ENCODE measurements at regions not wholly inside any gene's neighbourhood (a gene's known extent, or its start where the extent isn't known, plus 50 kb on each side); places are given as distances from the start of the nearest gene placed in this dataset.
A peak's percentile ranks its signal among the peaks of the same experiment; 100 is the strongest.

DNA sequence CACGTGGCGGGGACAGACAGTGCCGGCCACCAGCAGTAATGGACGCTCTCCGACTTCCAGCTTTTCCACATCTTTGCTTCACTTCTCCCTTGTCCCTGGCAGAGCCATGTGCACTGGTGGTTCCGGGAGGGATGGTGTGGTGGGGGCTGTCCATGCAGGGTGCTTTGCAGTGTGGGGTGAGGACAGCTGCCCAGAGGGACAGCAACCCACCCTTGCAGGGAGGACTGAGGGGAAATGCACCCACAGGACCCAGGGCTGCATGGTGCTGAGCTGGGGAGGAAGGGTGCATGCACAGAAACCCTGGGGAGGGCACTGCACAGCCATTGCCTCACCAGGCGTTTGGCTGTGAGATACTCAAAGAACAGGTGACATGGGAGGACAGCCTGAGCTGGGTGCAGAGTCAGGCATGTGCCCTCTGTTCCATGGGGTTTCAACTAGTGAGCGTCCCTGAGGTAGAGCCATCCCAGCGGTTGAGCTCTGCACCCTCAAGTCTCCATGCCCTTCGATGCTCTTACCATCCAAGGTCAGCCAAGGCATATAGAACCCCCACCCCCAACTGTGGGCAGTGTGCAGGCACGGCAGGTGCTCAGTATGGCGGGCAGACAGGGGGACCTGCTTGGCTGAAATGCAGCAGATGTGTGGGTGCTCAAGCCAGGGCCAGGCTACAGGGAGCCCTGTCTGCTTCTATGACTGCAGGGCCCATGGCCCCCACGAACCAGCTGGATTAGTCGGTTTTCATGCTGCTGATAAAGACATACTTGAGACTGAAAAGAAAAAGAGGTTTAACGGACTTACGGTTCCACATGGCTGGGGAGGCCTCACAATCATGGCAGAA lies 239.7 kb downstream of the TTLL2 start:
- TF ChIP-seq Cebpa-rat (IDR thresholded peaks at IDR 0.05) = no peak
- Histone ChIP-seq H3K4me2 (no peak overlapping the region), H3K4me3 (no peak overlapping the region), H3K4me1 (peaks cover 21 to 37% (median 22%) of the 10 kb centered on the region in 10 experiments), H3K9ac (no peak overlapping the region), H4K20me1 (peaks cover 0 to 6% (median 0%) of the 10 kb centered on the region in 11 experiments; a peak in 1 of 22 replicates), H3K36me3 (no peaks in the 10 kb centered on the region), H3K27me3 (no peaks in the 10 kb centered on the region), H3K9me3 (replicated peaks in 1 of 11) (no peaks in the 10 kb centered on the region; a peak in 1 of 22 replicates), H3K27ac (no peak overlapping the region)

DNA sequence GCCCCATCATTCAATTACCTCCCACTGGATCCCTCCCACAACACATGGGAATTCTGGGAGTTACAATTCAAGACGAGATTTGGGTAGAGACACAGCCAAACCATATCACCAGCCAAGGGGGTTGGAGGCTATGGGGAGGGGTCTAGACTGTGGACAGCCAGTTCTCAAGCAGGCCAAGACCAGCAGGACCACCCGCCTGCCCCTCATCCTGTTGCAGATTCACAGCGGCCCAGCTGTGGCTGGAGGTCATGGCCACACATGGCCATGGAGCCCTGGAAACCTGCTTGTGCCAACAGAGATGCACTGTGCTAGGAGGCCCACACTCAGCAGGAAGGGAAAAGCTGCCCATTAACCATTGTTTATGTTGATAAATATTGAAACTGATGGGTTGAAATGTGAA lies 240.5 kb downstream of the TTLL2 start:
- Histone ChIP-seq H3K9me3 (replicated peaks in 1 of 11) (no peaks in the 10 kb centered on the region; a peak in 1 of 22 replicates), H3K4me1 (peaks cover 14 to 29% (median 15%) of the 10 kb centered on the region in 10 experiments), H3K27ac (no peak overlapping the region), H3K36me3 (no peaks in the 10 kb centered on the region), H4K20me1 (peaks cover 0 to 6% (median 0%) of the 10 kb centered on the region in 11 experiments; a peak in 1 of 22 replicates), H3K27me3 (no peaks in the 10 kb centered on the region), H3K9ac (no peak overlapping the region), H3K4me2 (peak overlapping the region in 2 of 11 experiments; percentile 62 to 74; a peak in 4 of 22 replicates), H3K4me3 (no peak overlapping the region)
- TF ChIP-seq Cebpa-rat (IDR thresholded peaks at IDR 0.05) = no peak

DNA sequence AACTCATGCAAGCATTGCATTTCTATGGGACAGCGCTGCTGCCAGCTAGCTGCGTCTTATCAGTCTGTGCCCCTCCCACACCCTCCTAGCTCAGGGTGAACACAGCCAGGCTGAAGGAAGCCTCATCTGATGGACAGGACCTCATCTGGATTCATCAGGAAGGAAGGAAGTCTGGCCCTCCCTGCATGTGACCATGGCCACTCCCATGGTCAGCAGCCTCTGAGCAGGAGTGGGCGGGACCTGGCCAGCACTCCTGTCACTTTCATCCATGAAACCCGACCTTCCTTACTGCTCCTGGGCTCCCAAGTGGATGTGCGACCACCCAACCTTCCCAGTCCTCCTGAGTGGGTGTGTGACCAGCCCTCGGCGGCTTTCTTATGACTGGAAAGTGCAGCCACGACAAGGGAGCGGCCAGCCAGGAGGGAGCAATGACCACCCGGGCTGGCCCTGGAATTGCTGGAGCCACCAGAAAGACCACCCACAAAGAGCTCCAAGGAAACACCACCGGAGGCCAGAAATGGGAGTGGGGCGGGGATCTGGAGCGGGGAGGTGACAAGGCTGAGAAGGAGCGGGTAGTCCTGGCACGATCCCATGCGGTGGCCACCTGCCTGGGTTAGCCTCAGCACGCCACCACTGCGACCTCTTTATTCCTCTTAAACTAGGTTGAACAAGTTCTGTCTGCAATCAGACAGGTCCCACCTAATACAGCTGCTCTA lies 241.2 kb downstream of the TTLL2 start:
- Histone ChIP-seq H3K27me3 (0 out of 22 replicates have a peak, but pooled peaks cover 0 to 2% (median 0%) of the 10 kb centered on the region in 11 experiments), H3K4me1 (peaks cover 9 to 23% (median 11%) of the 10 kb centered on the region in 10 experiments), H3K4me2 (peak overlapping the region in 3 of 11 experiments; percentile 32 to 74 (median 62); a peak in 5 of 22 replicates), H3K4me3 (no peak overlapping the region), H4K20me1 (peaks cover 0 to 3% (median 0%) of the 10 kb centered on the region in 11 experiments; a peak in 1 of 22 replicates), H3K36me3 (no peaks in the 10 kb centered on the region), H3K27ac (no peak overlapping the region), H3K9me3 (replicated peaks in 1 of 11) (no peaks in the 10 kb centered on the region; a peak in 1 of 22 replicates), H3K9ac (no peak overlapping the region)
- no peak for TF ChIP-seq Cebpa-rat (IDR thresholded peaks at IDR 0.05)

DNA sequence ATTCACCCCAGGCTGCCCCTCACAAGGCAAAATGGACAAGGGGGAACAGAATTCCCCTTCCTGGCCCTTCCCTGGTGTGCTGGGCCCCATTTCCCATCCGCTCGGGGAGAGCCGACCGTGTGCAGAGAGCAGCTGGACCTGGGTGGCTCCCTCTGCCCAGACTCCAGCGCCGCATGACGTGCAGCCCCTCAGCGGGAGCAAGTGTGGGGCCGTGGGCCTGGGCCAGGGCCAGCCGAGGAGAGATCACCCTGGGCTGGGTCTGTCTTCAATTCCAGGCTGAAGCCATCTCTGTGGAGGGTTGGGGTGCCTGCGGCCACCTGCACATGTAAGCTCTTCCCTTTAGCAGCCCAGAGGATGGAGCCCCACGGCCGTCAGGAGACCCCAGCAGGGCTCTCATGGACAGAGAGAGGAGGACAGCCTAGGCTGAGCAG lies 241.8 kb downstream of the TTLL2 start:
- Histone ChIP-seq H3K4me3 (no peak overlapping the region), H4K20me1 (no peaks in the 10 kb centered on the region), H3K4me2 (peak overlapping the region in 2 of 11 experiments; percentile 62 to 74; a peak in 2 of 22 replicates), H3K9me3 (replicated peaks in 1 of 11) (no peaks in the 10 kb centered on the region; a peak in 1 of 22 replicates), H3K36me3 (no peaks in the 10 kb centered on the region), H3K9ac (no peak overlapping the region), H3K27ac (peak overlapping the region in 2 of 11 experiments; percentile 14 to 15; a peak in 1 of 22 replicates), H3K27me3 (peaks cover 0 to 9% (median 0%) of the 10 kb centered on the region in 11 experiments; a peak in 3 of 22 replicates), H3K4me1 (peaks cover 6 to 16% (median 11%) of the 10 kb centered on the region in 10 experiments)
- no peak for TF ChIP-seq Cebpa-rat (IDR thresholded peaks at IDR 0.05)

DNA sequence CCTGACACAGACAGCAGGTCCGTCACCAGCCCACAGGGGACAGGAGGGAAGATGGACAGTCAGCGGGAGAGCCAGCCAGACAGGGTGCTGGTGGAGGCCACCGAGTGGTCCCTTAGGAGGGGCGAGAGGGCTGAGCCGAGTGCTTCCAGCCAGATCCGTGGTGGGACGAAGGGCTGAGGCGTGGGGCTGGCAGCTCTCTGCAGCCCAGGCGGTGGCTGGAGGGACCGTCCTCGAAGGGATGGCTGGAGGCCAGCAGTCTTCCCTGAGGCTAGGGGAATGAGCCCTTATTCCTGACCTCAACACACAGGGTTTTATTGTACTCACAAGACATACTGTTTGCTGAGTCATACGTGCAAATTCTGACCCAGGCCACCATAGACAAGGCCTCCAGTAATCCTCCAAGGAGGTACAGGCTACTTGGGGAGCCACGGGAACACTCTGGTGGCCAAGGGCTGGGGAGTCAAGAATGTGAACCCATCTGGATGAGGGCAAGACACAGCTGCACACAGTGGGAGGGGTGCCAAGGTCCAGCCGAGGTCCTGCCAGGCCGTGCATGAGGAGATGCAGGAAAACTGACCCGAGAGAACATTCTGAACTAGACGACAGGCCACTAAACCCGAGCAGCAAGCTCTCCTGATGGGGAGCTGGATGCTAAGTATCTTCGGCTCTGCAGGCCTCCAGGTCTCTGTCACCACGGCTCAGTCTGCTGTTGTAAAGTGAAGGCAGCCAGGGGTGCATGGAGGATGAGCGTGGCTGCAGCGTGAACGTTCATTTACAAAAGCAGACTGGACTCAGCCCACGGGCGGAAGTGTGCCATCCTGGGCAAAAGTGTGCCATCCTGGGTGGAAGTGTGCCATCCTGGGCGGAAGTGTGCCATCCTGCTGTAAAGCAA lies 242.5 kb downstream of the TTLL2 start:
- Histone ChIP-seq H3K4me2 (no peak overlapping the region; a peak in 1 of 22 replicates), H3K9me3 (replicated peaks in 1 of 11) (no peaks in the 10 kb centered on the region; a peak in 1 of 22 replicates), H3K27ac (peak overlapping the region in 2 of 11 experiments; percentile 14 to 15; a peak in 1 of 22 replicates), H3K36me3 (no peaks in the 10 kb centered on the region), H3K27me3 (peaks cover 0 to 16% (median 1%) of the 10 kb centered on the region in 11 experiments; a peak in 8 of 22 replicates), H4K20me1 (no peaks in the 10 kb centered on the region), H3K9ac (no peak overlapping the region), H3K4me3 (no peak overlapping the region), H3K4me1 (peaks cover 10 to 21% (median 16%) of the 10 kb centered on the region in 10 experiments)
- no peak for TF ChIP-seq Cebpa-rat (IDR thresholded peaks at IDR 0.05)

DNA sequence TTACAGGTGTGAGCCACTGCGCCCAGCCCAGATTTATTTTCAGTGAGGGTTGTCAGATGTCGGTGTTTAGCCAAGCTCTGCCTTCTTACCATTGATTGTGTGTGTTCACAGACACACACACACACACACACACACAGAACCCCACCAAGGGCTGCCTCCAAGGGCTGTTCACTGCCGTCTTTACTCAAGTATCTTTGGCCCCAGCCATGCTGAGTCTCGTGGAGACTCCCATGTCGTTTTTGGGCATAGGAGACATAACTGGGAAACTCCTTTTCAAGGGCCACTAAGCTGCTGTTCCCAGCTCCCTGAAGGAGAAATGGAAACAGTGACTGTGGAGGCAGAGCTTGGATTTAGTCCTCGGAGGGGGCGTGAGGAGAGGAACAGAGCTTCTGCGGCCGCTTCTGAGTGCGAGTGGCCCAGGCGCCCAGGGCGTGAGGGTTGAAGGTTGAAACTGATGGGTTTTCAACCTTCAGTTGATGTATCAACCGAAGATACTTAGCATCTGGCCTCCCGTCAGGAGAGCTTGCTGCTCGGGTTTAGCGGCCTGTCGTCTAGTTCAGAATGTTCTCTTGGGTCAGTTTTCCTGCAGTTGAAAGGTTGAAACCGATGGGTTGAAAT lies 243.6 kb downstream of the TTLL2 start:
- Histone ChIP-seq H3K27me3 (peaks cover 0 to 27% (median 7%) of the 10 kb centered on the region in 11 experiments; a peak in 13 of 22 replicates), H4K20me1 (no peaks in the 10 kb centered on the region), H3K4me2 (no peak overlapping the region), H3K4me1 (peaks cover 22 to 32% (median 27%) of the 10 kb centered on the region in 10 experiments), H3K4me3 (no peak overlapping the region), H3K36me3 (no peaks in the 10 kb centered on the region), H3K9ac (no peak overlapping the region), H3K9me3 (replicated peaks in 1 of 11) (no peaks in the 10 kb centered on the region; a peak in 1 of 22 replicates), H3K27ac (no peak overlapping the region)
- TF ChIP-seq Cebpa-rat (IDR thresholded peaks at IDR 0.05) = no peak

DNA sequence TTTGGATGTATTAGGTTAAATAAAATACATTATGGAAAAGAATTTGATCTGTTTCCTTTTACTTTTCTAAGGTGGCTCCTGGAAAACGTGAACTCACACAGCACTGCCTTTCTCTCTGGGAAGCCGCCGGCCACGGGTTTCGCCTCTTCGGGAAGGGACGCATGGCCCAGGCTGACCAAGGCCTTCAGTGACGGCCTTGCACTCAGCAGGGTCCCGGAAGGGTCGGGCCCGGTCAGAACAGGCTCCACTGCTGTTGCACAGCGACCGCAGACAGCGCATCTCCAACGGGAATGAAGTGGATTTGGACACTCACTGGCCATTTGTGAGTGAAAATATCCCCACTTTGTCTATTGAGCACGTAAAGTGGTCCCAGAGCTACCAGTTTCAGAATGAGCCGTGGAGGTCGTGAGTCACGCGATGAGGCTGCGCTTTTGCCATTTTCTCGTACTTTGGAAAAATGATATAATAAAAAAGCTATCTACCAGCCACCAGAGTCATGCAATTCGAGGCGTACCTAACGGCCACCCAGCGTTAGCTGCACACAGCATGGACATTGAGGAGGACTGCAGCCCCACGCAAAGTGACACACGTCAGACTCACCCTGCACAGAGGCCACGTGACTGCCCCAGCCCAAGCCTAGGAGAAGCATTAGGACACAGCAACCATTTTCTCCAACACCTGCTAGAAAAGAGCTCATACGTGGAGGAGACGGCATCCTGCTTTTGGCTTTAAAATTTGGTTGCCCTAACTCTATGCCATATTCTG lies 244.3 kb downstream of the TTLL2 start:
- no peaks in the 10 kb centered on the region; a peak in 1 of 22 replicates for H3K9me3 ChIP-seq (replicated peaks in 1 of 11)
- no peak for TF ChIP-seq Cebpa-rat (IDR thresholded peaks at IDR 0.05)
- no peak overlapping the region for H3K4me2 ChIP-seq

More for the DNA sequence above, 244.3 kb downstream of the TTLL2 start:
- H3K27me3 ChIP-seq = peaks cover 0 to 34% (median 9%) of the 10 kb centered on the region in 11 experiments; a peak in 13 of 22 replicates
- H4K20me1 ChIP-seq = no peaks in the 10 kb centered on the region
- no peak overlapping the region for H3K27ac ChIP-seq
- H3K9ac ChIP-seq = no peak overlapping the region
- no peaks in the 10 kb centered on the region for H3K36me3 ChIP-seq
- H3K4me3 ChIP-seq = no peak overlapping the region
- peaks cover 28 to 39% (median 35%) of the 10 kb centered on the region in 10 experiments for H3K4me1 ChIP-seq
